Fibroblast of lung (primary cell): ENCODE measurements at regions not wholly inside any gene's neighbourhood (a gene's known extent, or its start where the extent isn't known, plus 50 kb on each side); places are given as distances from the start of the nearest gene placed in this dataset.

Experiments used
- CTCF ChIP-seq, 2 donors: IDR thresholded peaks in 1 of 2; conservative IDR thresholded peaks in 1 of 2; 1 replicate in 1 of 2; 2 replicates in 1 of 2; pipeline ENCODE4 v1.5.1; 2011 to 2012; ENCODE audit warnings: low read length in 2 of 2, control low read depth in 1 of 2, inconsistent platforms in 1 of 2, low read depth in 1 of 2, mild to moderate bottlenecking in 1 of 2
- EZH2 ChIP-seq: IDR thresholded peaks from 2 replicates; pipeline ENCODE4 v1.5.1; 2012; ENCODE audit warnings: low read length, control low read depth, mild to moderate bottlenecking; ENCODE audit errors: missing control alignments

- no peak for TF ChIP-seq CTCF (conservative IDR thresholded peaks at IDR 0.05 in 1 of 2, IDR thresholded peaks at IDR 0.05 in 1 of 2; ENCODE audit: low read depth in 1 of 2, low read length in 2 of 2)
- no peak for TF ChIP-seq EZH2
These were observed 137.1 kb upstream of the TMC3 start for GRCh38 chr15:81511138-81511537.
